Muscle layer of duodenum (tissue), 2 donors: ENCODE measurements at regions not wholly inside any gene's neighbourhood (a gene's known extent, or its start where the extent isn't known, plus 50 kb on each side); places are given as distances from the start of the nearest gene placed in this dataset.

Experiments
- H3K27ac ChIP-seq: one replicate; pipeline ENCODE4 v1.7.0; 2013; ENCODE audit warnings: mild to moderate bottlenecking, low read length
- H3K27me3 ChIP-seq: one replicate; pipeline ENCODE4 v1.7.0; 2013; ENCODE audit warnings: low read depth, mild to moderate bottlenecking, control low read depth, low read length
- H3K36me3 ChIP-seq, 2 donors: one replicate each; pipeline ENCODE4 v1.7.0; 2013; ENCODE audit warnings: low read length in 2 of 2, control low read depth in 1 of 2, mild to moderate bottlenecking in 1 of 2; ENCODE audit not compliant: insufficient read depth in 2 of 2, control insufficient read depth in 1 of 2
- H3K4me1 ChIP-seq, 2 donors: one replicate each; pipeline ENCODE4 v1.7.0; 2013; ENCODE audit warnings: low read length in 2 of 2, mild to moderate bottlenecking in 2 of 2, control low read depth in 1 of 2, moderate library complexity in 1 of 2; ENCODE audit not compliant: insufficient read depth in 2 of 2, control insufficient read depth in 1 of 2
- H3K4me3 ChIP-seq, 2 donors: one replicate each; pipeline ENCODE4 v1.7.0; 2013; ENCODE audit warnings: low read length in 2 of 2, low read depth in 1 of 2, mild to moderate bottlenecking in 1 of 2
- H3K9me3 ChIP-seq, 2 donors: one replicate each; pipeline ENCODE4 v1.7.0; 2013; ENCODE audit warnings: low read length in 2 of 2, control low read depth in 1 of 2, mild to moderate bottlenecking in 1 of 2; ENCODE audit not compliant: control insufficient read depth in 1 of 2
- donor health status: healthy.

GRCh38 chr10:29117781-29118180 is 171.1 kb upstream of the LYZL1 start:
- Histone ChIP-seq H3K4me3 (no peak overlapping the region), H3K9me3 (peaks cover 0 to 18% of the 10 kb centered on the region in 2 donors), H3K27me3 (no peaks in the 10 kb centered on the region), H3K4me1 (no peaks in the 10 kb centered on the region), H3K27ac (no peak overlapping the region), H3K36me3 (no peaks in the 10 kb centered on the region)

DNA sequence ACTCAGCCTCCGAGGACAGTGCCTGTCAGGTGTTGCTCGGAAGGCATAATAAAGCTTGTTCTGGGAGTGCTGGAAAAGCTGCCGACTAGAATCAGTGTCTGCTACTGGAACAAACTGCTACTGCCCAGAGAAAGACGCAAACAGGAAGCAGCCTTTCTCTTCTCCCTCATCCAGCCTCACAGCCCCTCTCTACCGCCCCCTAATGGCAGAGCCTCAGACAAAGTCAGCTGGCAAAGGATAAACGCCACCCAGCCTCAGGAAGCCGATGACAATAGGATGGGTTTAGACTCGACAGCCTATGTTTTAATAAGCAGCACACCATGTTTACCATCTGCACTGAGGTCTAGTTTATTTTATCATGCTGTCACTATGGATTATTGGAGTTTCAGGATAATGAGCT is 169.5 kb upstream of the LYZL1 start:
- H3K4me3 ChIP-seq: no peak overlapping the region

GRCh38 chr10:29120216-29120615 is 168.7 kb upstream of the LYZL1 start:
- no peak overlapping the region for H3K27ac ChIP-seq
- no peaks in the 10 kb centered on the region for H3K4me1 ChIP-seq
- no peaks in the 10 kb centered on the region for H3K27me3 ChIP-seq
- no peaks in the 10 kb centered on the region for H3K36me3 ChIP-seq
- peaks cover 0 to 18% of the 10 kb centered on the region in 2 donors for H3K9me3 ChIP-seq
- H3K4me3 ChIP-seq: no peak overlapping the region

More for the DNA sequence above, 169.5 kb upstream of the LYZL1 start:
- Histone ChIP-seq H3K9me3 (peaks cover 0 to 18% of the 10 kb centered on the region in 2 donors), H3K4me1 (no peaks in the 10 kb centered on the region), H3K36me3 (no peaks in the 10 kb centered on the region), H3K27me3 (no peaks in the 10 kb centered on the region), H3K27ac (no peak overlapping the region)

DNA sequence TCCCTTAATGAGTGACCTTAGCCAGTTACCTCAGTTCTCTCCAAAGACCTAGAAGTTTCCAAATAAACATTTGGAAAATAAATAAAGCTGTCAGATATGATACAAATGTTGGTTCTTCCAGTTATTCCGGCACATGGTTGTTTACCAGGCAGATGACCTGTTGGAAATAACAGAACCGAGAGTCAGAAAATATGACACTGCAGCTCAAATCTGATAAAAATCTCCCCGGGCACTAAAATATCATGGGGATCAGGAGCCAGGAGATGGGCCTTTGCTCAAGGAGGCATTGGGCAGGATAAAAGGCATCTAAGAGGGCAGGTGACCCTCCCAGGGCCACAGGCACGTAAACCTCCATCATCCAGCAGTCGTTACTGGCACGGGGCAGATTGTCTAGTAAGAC is 164.0 kb upstream of the LYZL1 start:
- Histone ChIP-seq H3K27me3 (no peaks in the 10 kb centered on the region), H3K36me3 (no peaks in the 10 kb centered on the region), H3K9me3 (no peaks in the 10 kb centered on the region), H3K27ac (no peak overlapping the region), H3K4me1 (no peaks in the 10 kb centered on the region), H3K4me3 (no peak overlapping the region)

GRCh38 chr10:29127037-29127700 is 161.7 kb upstream of the LYZL1 start:
- Histone ChIP-seq H3K27me3 (no peaks in the 10 kb centered on the region), H3K9me3 (no peaks in the 10 kb centered on the region), H3K36me3 (no peaks in the 10 kb centered on the region), H3K4me3 (no peak overlapping the region), H3K4me1 (no peaks in the 10 kb centered on the region), H3K27ac (no peak overlapping the region)

GRCh38 chr10:29127731-29128130 is 161.1 kb upstream of the LYZL1 start:
- Histone ChIP-seq H3K36me3 (no peaks in the 10 kb centered on the region), H3K4me1 (peaks cover 0 to 2% of the 10 kb centered on the region in 2 donors), H3K4me3 (no peak overlapping the region), H3K27me3 (no peaks in the 10 kb centered on the region), H3K9me3 (no peaks in the 10 kb centered on the region), H3K27ac (no peak overlapping the region)

GRCh38 chr10:29130190-29130673 is 158.6 kb upstream of the LYZL1 start:
- H3K4me3 ChIP-seq: no peak overlapping the region
- H3K4me1 ChIP-seq: peaks cover 0 to 5% of the 10 kb centered on the region in 2 donors
- H3K9me3 ChIP-seq: no peaks in the 10 kb centered on the region
- H3K27ac ChIP-seq: no peak overlapping the region
- H3K36me3 ChIP-seq: no peaks in the 10 kb centered on the region
- H3K27me3 ChIP-seq: no peaks in the 10 kb centered on the region

GRCh38 chr10:29131952-29132547 is 156.8 kb upstream of the LYZL1 start:
- Histone ChIP-seq H3K36me3 (no peaks in the 10 kb centered on the region), H3K27ac (no peak overlapping the region), H3K4me1 (peaks cover 0 to 5% of the 10 kb centered on the region in 2 donors), H3K4me3 (no peak overlapping the region), H3K9me3 (no peaks in the 10 kb centered on the region), H3K27me3 (no peaks in the 10 kb centered on the region)

DNA sequence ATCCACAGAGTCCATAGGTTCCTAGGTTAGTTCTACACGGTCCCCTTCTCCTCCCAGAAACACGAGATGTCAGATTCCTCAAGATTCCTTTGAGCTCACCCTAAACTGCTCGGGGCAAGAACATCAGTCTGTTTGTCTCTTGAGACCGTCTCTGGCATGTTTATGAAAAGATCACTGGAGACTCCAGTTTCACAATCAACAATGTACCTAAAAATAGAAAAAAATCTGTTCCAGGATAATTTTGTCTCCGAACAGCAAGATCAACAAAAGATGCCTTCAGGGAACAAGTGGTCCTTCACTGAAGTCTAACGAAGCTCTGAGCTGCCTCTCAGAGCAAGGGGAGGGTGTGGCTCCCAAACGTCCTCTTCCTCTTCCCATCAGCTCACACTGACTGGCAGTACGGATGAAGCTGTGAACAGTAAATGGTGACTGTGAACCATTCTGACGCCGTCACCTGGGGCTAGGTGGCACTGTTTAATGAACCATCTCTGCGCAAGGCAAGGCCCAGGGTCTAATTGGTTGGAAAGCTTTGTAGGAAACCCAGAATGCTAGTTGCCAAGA is 156.2 kb upstream of the LYZL1 start:
- Histone ChIP-seq H3K9me3 (no peaks in the 10 kb centered on the region), H3K27ac (no peak overlapping the region), H3K36me3 (no peaks in the 10 kb centered on the region), H3K4me1 (peaks cover 0 to 5% of the 10 kb centered on the region in 2 donors), H3K27me3 (no peaks in the 10 kb centered on the region), H3K4me3 (no peak overlapping the region)

GRCh38 chr10:29135337-29135736 is 153.5 kb upstream of the LYZL1 start:
- Histone ChIP-seq H3K36me3 (no peaks in the 10 kb centered on the region), H3K9me3 (no peaks in the 10 kb centered on the region), H3K4me1 (peaks cover 0 to 5% of the 10 kb centered on the region in 2 donors), H3K27me3 (no peaks in the 10 kb centered on the region), H3K27ac (no peak overlapping the region), H3K4me3 (no peak overlapping the region)

- Histone ChIP-seq H3K9me3 (no peaks in the 10 kb centered on the region), H3K36me3 (no peaks in the 10 kb centered on the region), H3K4me1 (peaks cover 0 to 5% of the 10 kb centered on the region in 2 donors), H3K27me3 (no peaks in the 10 kb centered on the region), H3K4me3 (no peak overlapping the region), H3K27ac (no peak overlapping the region)
Observed at GRCh38 chr10:29136411-29136810, 152.5 kb upstream of the LYZL1 start.
